WTC11 (cell line): ENCODE measurements at regions not wholly inside any gene's neighbourhood (a gene's known extent, or its start where the extent isn't known, plus 50 kb on each side); places are given as distances from the start of the nearest gene placed in this dataset.

Experiments used
- ATAC-seq: fragments of 200-7000 bp; cut with Tn5 transposase; 2 replicates; pipeline ENCODE4 v1.10.0; 2021; ENCODE audit warnings: mild to moderate bottlenecking, moderate library complexity
- CTCF ChIA-PET: fragments of 300-600 bp; sonication (Branson Sonifier 250); formaldehyde crosslinking; loops from one replicate; lab custom pipeline; 2021; ENCODE audit warnings: antibody characterized with exemption; lab: Charles Lee
- POLR2A ChIA-PET: fragments of 350-600 bp; sonication (Branson Sonifier 250); formaldehyde crosslinking; loops from one replicate; lab custom pipeline; 2021; ENCODE audit warnings: antibody characterized with exemption; lab: Charles Lee
- DNase-seq: peaks from one replicate; pipeline ENCODE4 v3.0.0; 2021; ENCODE audit warnings: low spot score
- H3K27ac Mint-ChIP-seq: 2 replicates; pipeline ENCODE4 v1.8.0; 2021; ENCODE audit warnings: mixed read lengths
- H3K27me3 Mint-ChIP-seq: 2 replicates; pipeline ENCODE4 v1.8.0; 2021; ENCODE audit warnings: low read depth, mild to moderate bottlenecking, moderate library complexity, mixed read lengths
- H3K36me3 Mint-ChIP-seq: 2 replicates; pipeline ENCODE4 v1.8.0; 2021; ENCODE audit warnings: mixed read lengths
- H3K4me1 Mint-ChIP-seq: 2 replicates; pipeline ENCODE4 v1.8.0; 2022; ENCODE audit warnings: mixed read lengths
- H3K4me3 Mint-ChIP-seq: 2 replicates; pipeline ENCODE4 v1.8.0; 2021; ENCODE audit warnings: mild to moderate bottlenecking, moderate library complexity, mixed read lengths
- H3K9me3 Mint-ChIP-seq: 2 replicates; pipeline ENCODE4 v1.8.0; 2021; ENCODE audit warnings: mixed read lengths
- ATF6 ChIP-seq: sonication (generic); formaldehyde crosslinking; IDR thresholded peaks from 2 replicates; pipeline ENCODE4 v1.8.1; 2023; ENCODE audit warnings: mild to moderate bottlenecking, missing genetic modification reagents
- E2F5 ChIP-seq: sonication (generic); formaldehyde crosslinking; IDR thresholded peaks from 2 replicates; pipeline ENCODE4 v1.8.1; 2022; ENCODE audit warnings: mild to moderate bottlenecking, moderate library complexity, missing genetic modification reagents
- EMX1 ChIP-seq: fragments of 250-450 bp; sonication (Bioruptor Pico); IDR thresholded peaks from 2 replicates; pipeline ENCODE4 v1.8.0; 2021; ENCODE audit warnings: mild to moderate bottlenecking
- FOXJ3 ChIP-seq: sonication (generic); formaldehyde crosslinking; IDR thresholded peaks from 2 replicates; pipeline ENCODE4 v1.9.0; 2021; ENCODE audit warnings: missing genetic modification reagents, mild to moderate bottlenecking, borderline replicate concordance
- FOXK1 ChIP-seq: sonication (generic); formaldehyde crosslinking; IDR thresholded peaks from 2 replicates; pipeline ENCODE4 v1.8.0; 2022; ENCODE audit warnings: mild to moderate bottlenecking, moderate library complexity, missing genetic modification reagents
- HMGXB4 ChIP-seq: sonication (generic); formaldehyde crosslinking; IDR thresholded peaks from 2 replicates; pipeline ENCODE4 v1.8.1; 2023; ENCODE audit warnings: mild to moderate bottlenecking, moderate library complexity, missing genetic modification reagents
- IRF1 ChIP-seq: sonication (generic); formaldehyde crosslinking; IDR thresholded peaks from 2 replicates; pipeline ENCODE4 v1.8.0; 2023; ENCODE audit warnings: missing genetic modification reagents
- JAZF1 ChIP-seq: fragments of 250-450 bp; sonication (Bioruptor Pico); IDR thresholded peaks from 2 replicates; pipeline ENCODE4 v1.9.0; 2021; ENCODE audit warnings: moderate library complexity, mild to moderate bottlenecking, inconsistent platforms
- MAX ChIP-seq: sonication (generic); formaldehyde crosslinking; IDR thresholded peaks from 2 replicates; pipeline ENCODE4 v1.8.0; 2022; ENCODE audit warnings: mild to moderate bottlenecking, missing genetic modification reagents
- NFYB ChIP-seq: sonication (generic); formaldehyde crosslinking; conservative IDR thresholded peaks from 2 replicates; pipeline ENCODE4 v1.8.0; 2022; ENCODE audit warnings: low read depth, missing genetic modification reagents
- RELA ChIP-seq: sonication (generic); formaldehyde crosslinking; IDR thresholded peaks from 2 replicates; pipeline ENCODE4 v1.8.1; 2022; ENCODE audit warnings: missing genetic modification reagents, mild to moderate bottlenecking, borderline replicate concordance
- RORB ChIP-seq: fragments of 250-450 bp; sonication (Bioruptor Pico); IDR thresholded peaks from 2 replicates; pipeline ENCODE4 v1.9.0; 2021; ENCODE audit warnings: mild to moderate bottlenecking
- SP1 ChIP-seq: sonication (generic); formaldehyde crosslinking; conservative IDR thresholded peaks from 2 replicates; pipeline ENCODE4 v1.8.1; 2022; ENCODE audit warnings: missing genetic modification reagents
- TEAD1 ChIP-seq: sonication (generic); formaldehyde crosslinking; IDR thresholded peaks from 2 replicates; pipeline ENCODE4 v1.8.0; 2022; ENCODE audit warnings: mild to moderate bottlenecking, missing genetic modification reagents
- TEAD4 ChIP-seq: sonication (generic); formaldehyde crosslinking; IDR thresholded peaks from 2 replicates; pipeline ENCODE4 v1.8.0; 2022; ENCODE audit warnings: mild to moderate bottlenecking, missing genetic modification reagents
- ZNF138 ChIP-seq: sonication (generic); formaldehyde crosslinking; conservative IDR thresholded peaks from 2 replicates; pipeline ENCODE4 v1.8.1; 2022; ENCODE audit warnings: mild to moderate bottlenecking, moderate library complexity, missing genetic modification reagents
- ZNF416 ChIP-seq: fragments of 250-450 bp; sonication (Bioruptor Pico); IDR thresholded peaks from 2 replicates; pipeline ENCODE4 v1.9.0; 2021; ENCODE audit warnings: mild to moderate bottlenecking, inconsistent platforms
- ZNF425 ChIP-seq: fragments of 250-450 bp; sonication (Bioruptor Pico); conservative IDR thresholded peaks from 2 replicates; pipeline ENCODE4 v1.9.0; 2021; ENCODE audit warnings: mild to moderate bottlenecking
- ZNF532 ChIP-seq: fragments of 250-450 bp; sonication (Bioruptor Pico); IDR thresholded peaks from 2 replicates; pipeline ENCODE4 v1.9.0; 2021; ENCODE audit warnings: mild to moderate bottlenecking, borderline replicate concordance

GRCh38 chr13:76804801-76805200 is 81.4 kb downstream of the KCTD12 start:
- CTCF ChIA-PET, result no interaction called here
- peaks cover 2% of the 10 kb centered on the region; the same call in 1 of the 2 replicates for H3K27me3 Mint-ChIP-seq
- TF ChIP-seq RELA (CRISPR knock-in tag) (no peak), HMGXB4 (CRISPR knock-in tag) (no peak), JAZF1 (CRISPR knock-in tag) (no peak), TEAD4 (no peak), NFYB (CRISPR knock-in tag) (no peak), ZNF138 (no peak)
- TF ChIP-seq, all 79 proteins: peak for 0
- POLR2A ChIA-PET, result no interaction called here
- H3K4me3 Mint-ChIP-seq, result no peak overlapping the region
- no peak overlapping the region for H3K27ac Mint-ChIP-seq
- peaks cover 27% of the 10 kb centered on the region for H3K9me3 Mint-ChIP-seq
- H3K4me1 Mint-ChIP-seq, result no peaks in the 10 kb centered on the region
- no peak for ATAC-seq
- peaks cover 2% of the 10 kb centered on the region; the same call in 1 of the 2 replicates for H3K36me3 Mint-ChIP-seq
- DNase-seq, result no peak

GRCh38 chr13:76803831-76804230 is 82.4 kb downstream of the KCTD12 start:
- POLR2A ChIA-PET, result no interaction called here
- H3K36me3 Mint-ChIP-seq, result peaks cover 2% of the 10 kb centered on the region; the same call in 1 of the 2 replicates
- H3K27me3 Mint-ChIP-seq, result peaks cover 2% of the 10 kb centered on the region; the same call in 1 of the 2 replicates

GRCh38 chr13:76800943-76801342 is 85.3 kb downstream of the KCTD12 start:
- H3K4me1 Mint-ChIP-seq, result no peaks in the 10 kb centered on the region
- no peaks in the 10 kb centered on the region for H3K27me3 Mint-ChIP-seq
- H3K36me3 Mint-ChIP-seq, result no peaks in the 10 kb centered on the region
- H3K27ac Mint-ChIP-seq, result no peak overlapping the region
- no peak for DNase-seq
- H3K9me3 Mint-ChIP-seq, result no peaks in the 10 kb centered on the region
- CTCF ChIA-PET, result no interaction called here
- no peak for ATAC-seq
- H3K4me3 Mint-ChIP-seq, result no peak overlapping the region
- POLR2A ChIA-PET, result no interaction called here
- TF ChIP-seq ATF6 (CRISPR knock-in tag) (no peak), FOXK1 (no peak), SP1 (no peak), EMX1 (CRISPR knock-in tag) (no peak), ZNF425 (CRISPR knock-in tag) (no peak), TEAD1 (CRISPR knock-in tag) (no peak), MAX (CRISPR knock-in tag) (no peak), IRF1 (CRISPR knock-in tag) (no peak), ZNF532 (CRISPR knock-in tag) (no peak)

More at GRCh38 chr13:76803831-76804230, 82.4 kb downstream of the KCTD12 start:
- H3K4me3 Mint-ChIP-seq, result no peak overlapping the region
- ATAC-seq, result no peak
- DNase-seq, result no peak
- H3K27ac Mint-ChIP-seq, result no peak overlapping the region
- no peaks in the 10 kb centered on the region for H3K4me1 Mint-ChIP-seq
- H3K9me3 Mint-ChIP-seq, result peaks cover 18% of the 10 kb centered on the region
- CTCF ChIA-PET, result no interaction called here
- no peak for TF ChIP-seq EMX1 (CRISPR knock-in tag)
- no peak for TF ChIP-seq RORB (CRISPR knock-in tag)
- TF ChIP-seq FOXJ3, result no peak
- no peak for TF ChIP-seq ZNF416
- TF ChIP-seq E2F5, result no peak
